Effector memory CD8-positive, alpha-beta T cell (primary cell): ENCODE measurements at regions not wholly inside any gene's neighbourhood (a gene's known extent, or its start where the extent isn't known, plus 50 kb on each side); places are given as distances from the start of the nearest gene placed in this dataset.

ENCODE experiments used
- ATAC-seq: fragments of 150-1000 bp; cut with Tn5 transposase; replicated peaks from 2 replicates; pipeline ENCODE4 v1.10.0; 2021; ENCODE audit warnings: mild to moderate bottlenecking, moderate library complexity
- DNase-seq, 3 experiments: peaks; one replicate each; pipeline ENCODE4 v3.0.0; 2021
- H3K27ac Mint-ChIP-seq, 2 donors: one replicate each; pipeline ENCODE4 v1.8.0; 2022; ENCODE audit warnings: mild to moderate bottlenecking in 2 of 2, mixed read lengths in 2 of 2, moderate library complexity in 2 of 2
- H3K27me3 Mint-ChIP-seq, 2 donors: one replicate each; pipeline ENCODE4 v1.8.0; 2022; ENCODE audit warnings: mixed read lengths in 2 of 2
- H3K36me3 Mint-ChIP-seq: one replicate; pipeline ENCODE4 v1.8.0; 2022; ENCODE audit warnings: mild to moderate bottlenecking, moderate library complexity, mixed read lengths; ENCODE audit not compliant: insufficient read depth
- H3K4me1 Mint-ChIP-seq, 2 donors: one replicate each; pipeline ENCODE4 v1.8.0; 2022; ENCODE audit warnings: low read depth in 2 of 2, mixed read lengths in 2 of 2
- H3K4me3 Mint-ChIP-seq, 2 donors: one replicate each; pipeline ENCODE4 v1.8.0; 2022; ENCODE audit warnings: mild to moderate bottlenecking in 2 of 2, mixed read lengths in 2 of 2, moderate library complexity in 2 of 2
- H3K9me3 Mint-ChIP-seq, 2 donors: one replicate each; pipeline ENCODE4 v1.8.0; 2022; ENCODE audit warnings: mixed read lengths in 2 of 2

DNA sequence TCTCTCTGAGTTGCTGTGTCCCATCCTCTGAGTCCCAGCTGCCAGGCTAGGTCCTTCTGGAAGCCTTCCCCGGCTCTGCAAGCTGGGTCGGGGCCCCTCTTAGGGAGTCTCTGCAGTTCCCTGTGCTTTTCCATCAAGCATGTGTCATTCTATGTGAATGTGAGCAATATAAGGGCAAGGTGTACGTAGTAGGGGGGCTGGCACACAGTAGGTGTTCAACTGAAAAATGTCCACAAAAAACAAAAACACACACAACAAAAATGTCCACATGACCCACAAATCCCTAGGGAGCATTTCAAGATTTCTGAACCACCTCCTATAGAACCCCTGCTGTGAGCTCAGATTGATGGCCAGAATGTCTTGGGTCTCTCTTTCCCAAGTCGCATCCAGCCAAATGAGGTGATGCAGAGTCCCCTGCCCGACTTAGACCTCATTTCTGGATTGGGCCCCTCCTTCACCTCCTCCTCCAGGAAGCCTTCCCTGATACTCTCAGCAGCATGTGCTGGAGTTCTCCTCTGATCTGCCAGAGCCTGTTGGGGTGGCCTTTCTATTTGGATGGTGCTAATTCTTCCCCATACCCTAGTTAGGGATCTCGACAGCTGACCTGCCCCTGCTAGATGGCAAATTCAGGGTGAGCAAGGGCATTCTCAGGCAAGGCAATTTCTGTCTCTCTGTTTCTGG, 196.1 kb upstream of the LHX5 start:
- Mint-ChIP-seq H3K27me3 (peaks cover 31 to 67% of the 10 kb centered on the region in 2 donors), H3K4me1 (no peaks in the 10 kb centered on the region), H3K4me3 (no peak overlapping the region), H3K9me3 (no peaks in the 10 kb centered on the region), H3K36me3 (no peaks in the 10 kb centered on the region), H3K27ac (no peak overlapping the region)
- ATAC-seq (no peak), DNase-seq (no peak)

DNA sequence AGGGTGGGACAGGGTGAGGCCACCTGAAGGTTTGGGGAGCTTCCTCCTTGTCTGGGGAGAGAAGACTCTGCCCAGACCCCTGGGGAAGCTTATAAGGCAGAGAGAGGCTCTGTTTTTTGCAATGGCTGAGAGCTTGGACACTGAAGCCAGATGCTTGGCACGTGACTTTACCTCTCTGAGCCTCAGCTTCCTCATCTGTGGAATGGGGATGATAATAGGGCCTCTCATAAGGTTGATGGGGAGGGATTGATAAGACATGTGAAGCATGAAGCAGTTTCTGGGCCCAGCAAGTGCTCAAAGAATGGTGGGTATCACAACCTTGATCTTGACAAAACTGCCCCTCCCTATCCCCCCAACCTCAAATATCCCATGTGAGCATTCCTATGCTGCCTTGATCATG, 195.4 kb upstream of the LHX5 start:
- DNase-seq: no peak
- Mint-ChIP-seq H3K4me1 (no peaks in the 10 kb centered on the region), H3K27me3 (peaks cover 39 to 73% of the 10 kb centered on the region in 2 donors), H3K36me3 (no peaks in the 10 kb centered on the region), H3K9me3 (no peaks in the 10 kb centered on the region), H3K27ac (no peak overlapping the region), H3K4me3 (no peak overlapping the region)
- ATAC-seq: no peak

DNA sequence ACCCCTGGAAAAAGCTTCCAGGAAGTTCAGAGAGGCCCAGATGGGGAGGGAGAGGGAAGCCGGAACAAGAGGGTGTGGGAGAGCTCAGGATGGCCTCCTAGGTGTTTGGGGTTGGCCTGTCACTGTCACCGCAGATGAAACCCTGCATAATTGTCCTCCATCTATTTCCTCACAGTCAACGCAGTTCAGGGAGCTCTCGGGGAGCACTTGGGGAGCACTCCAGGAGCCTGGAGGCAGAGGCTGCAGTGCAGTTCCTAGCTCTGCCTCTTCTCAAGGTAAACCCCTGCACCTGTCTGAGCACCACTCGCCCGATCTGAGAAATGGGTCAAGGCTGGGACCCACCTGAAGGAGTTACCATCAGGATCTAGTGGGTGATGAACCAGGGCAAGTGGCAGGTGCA, 194.6 kb upstream of the LHX5 start:
- H3K27ac Mint-ChIP-seq: no peak overlapping the region
- H3K36me3 Mint-ChIP-seq: no peaks in the 10 kb centered on the region
- H3K27me3 Mint-ChIP-seq: peaks cover 41 to 66% of the 10 kb centered on the region in 2 donors
- DNase-seq: no peak
- H3K9me3 Mint-ChIP-seq: no peaks in the 10 kb centered on the region
- ATAC-seq: no peak
- H3K4me1 Mint-ChIP-seq: no peaks in the 10 kb centered on the region
- no peak overlapping the region for H3K4me3 Mint-ChIP-seq

DNA sequence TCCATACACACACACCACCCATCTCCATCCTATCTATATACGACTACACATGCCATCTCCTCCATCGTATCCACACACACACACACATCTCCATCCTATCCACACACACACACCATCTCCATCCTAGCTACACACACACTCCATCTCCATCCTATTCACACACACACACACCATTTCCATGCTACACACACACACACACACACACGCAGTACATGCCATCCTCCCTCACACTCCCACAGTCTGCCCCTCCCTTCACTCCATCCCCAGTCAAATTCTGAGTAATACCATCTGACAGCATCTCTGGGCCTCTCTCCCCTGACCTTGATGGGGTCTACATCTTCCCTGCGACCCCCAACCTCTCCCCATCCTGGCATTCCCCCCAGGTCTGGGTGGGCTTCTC, 193.8 kb upstream of the LHX5 start:
- Mint-ChIP-seq H3K4me1 (no peaks in the 10 kb centered on the region), H3K9me3 (no peaks in the 10 kb centered on the region), H3K27me3 (peaks cover 41 to 59% of the 10 kb centered on the region in 2 donors), H3K27ac (no peak overlapping the region), H3K36me3 (no peaks in the 10 kb centered on the region), H3K4me3 (no peak overlapping the region)
- no peak for DNase-seq
- no peak for ATAC-seq

DNA sequence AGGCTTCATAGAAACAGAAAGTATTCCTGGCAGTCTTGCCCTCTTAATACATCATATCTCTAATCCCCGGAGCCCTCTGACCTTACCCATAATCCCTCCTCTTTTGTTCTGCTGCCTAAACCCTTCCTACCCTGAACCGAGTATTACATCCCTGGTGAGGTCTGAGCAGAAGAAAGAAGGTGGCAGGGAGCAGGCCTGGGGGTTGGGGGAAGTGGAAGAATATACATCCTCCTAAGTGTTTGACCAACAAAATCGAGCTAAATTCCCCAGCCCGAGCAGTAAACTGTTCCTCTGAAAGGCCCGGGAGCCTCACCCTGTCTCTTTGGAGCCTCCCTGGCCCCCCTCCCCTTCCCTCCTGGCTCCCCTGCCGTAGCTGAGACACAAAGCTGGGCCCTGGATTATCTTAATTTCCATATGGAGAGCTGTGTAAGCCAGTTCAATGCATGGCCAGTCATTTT, 192.6 kb upstream of the LHX5 start:
- peaks cover 31 to 48% of the 10 kb centered on the region in 2 donors for H3K27me3 Mint-ChIP-seq
- no peaks in the 10 kb centered on the region for H3K36me3 Mint-ChIP-seq
- no peak overlapping the region for H3K4me3 Mint-ChIP-seq
- no peak overlapping the region for H3K27ac Mint-ChIP-seq
- H3K9me3 Mint-ChIP-seq: no peaks in the 10 kb centered on the region
- no peak for DNase-seq
- no peaks in the 10 kb centered on the region for H3K4me1 Mint-ChIP-seq
- no peak for ATAC-seq

GRCh38 chr12:113663396-113663795, 191.7 kb upstream of the LHX5 start:
- peaks cover 31 to 47% of the 10 kb centered on the region in 2 donors for H3K27me3 Mint-ChIP-seq
- H3K27ac Mint-ChIP-seq: no peak overlapping the region
- H3K4me1 Mint-ChIP-seq: no peaks in the 10 kb centered on the region
- DNase-seq: no peak
- H3K36me3 Mint-ChIP-seq: no peaks in the 10 kb centered on the region
- no peak overlapping the region for H3K4me3 Mint-ChIP-seq
- ATAC-seq: no peak
- no peaks in the 10 kb centered on the region for H3K9me3 Mint-ChIP-seq

GRCh38 chr12:113660936-113661335, 189.3 kb upstream of the LHX5 start:
- DNase-seq: no peak
- peaks cover 12 to 23% of the 10 kb centered on the region in 2 donors for H3K27me3 Mint-ChIP-seq
- no peak overlapping the region for H3K4me3 Mint-ChIP-seq
- H3K27ac Mint-ChIP-seq: no peak overlapping the region
- H3K4me1 Mint-ChIP-seq: no peaks in the 10 kb centered on the region
- ATAC-seq: no peak
- no peaks in the 10 kb centered on the region for H3K9me3 Mint-ChIP-seq
- H3K36me3 Mint-ChIP-seq: no peaks in the 10 kb centered on the region

- no peak for DNase-seq
- Mint-ChIP-seq H3K4me3 (no peak overlapping the region), H3K27ac (no peak overlapping the region), H3K36me3 (no peaks in the 10 kb centered on the region), H3K4me1 (no peaks in the 10 kb centered on the region), H3K9me3 (no peaks in the 10 kb centered on the region), H3K27me3 (peaks cover 11 to 21% of the 10 kb centered on the region in 2 donors)
- ATAC-seq: no peak
Observed at GRCh38 chr12:113659416-113659815, 187.7 kb upstream of the LHX5 start.

GRCh38 chr12:113659015-113659414, 187.3 kb upstream of the LHX5 start:
- H3K4me3 Mint-ChIP-seq: no peak overlapping the region
- no peaks in the 10 kb centered on the region for H3K4me1 Mint-ChIP-seq

DNA sequence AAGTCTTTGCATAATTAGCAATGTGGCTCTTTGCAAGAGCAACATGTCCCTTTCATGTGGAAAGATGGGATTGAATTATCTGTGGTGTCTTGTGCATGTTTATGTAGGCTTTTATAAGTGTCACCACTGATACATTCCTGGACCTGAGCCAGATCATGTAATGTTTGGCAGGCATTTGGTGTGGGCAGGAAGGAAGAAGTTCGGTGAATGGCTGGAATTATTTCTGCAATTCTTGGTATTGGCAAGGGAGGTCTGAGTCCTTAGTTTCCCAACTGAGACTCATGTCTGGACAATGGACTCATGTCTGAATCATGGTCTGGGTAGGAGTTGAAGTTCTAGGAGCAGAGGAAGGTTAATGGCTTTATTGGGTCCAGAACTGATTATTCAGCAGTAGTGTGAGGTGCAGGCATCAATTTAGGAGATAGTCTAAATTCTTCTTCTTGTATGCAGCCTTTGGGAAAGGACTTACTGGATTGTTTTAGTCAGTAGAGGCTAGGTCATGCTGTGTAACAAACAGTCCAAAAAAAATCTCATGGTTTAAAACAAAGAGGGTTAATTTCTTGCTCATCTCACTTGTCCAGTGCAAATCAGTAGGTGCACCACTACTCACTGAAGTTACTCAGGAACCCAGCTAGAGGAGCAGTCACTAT, 186.5 kb upstream of the LHX5 start:
- no peak overlapping the region for H3K4me3 Mint-ChIP-seq
- DNase-seq (no peak), ATAC-seq (no peak)
- H3K4me1 Mint-ChIP-seq: no peaks in the 10 kb centered on the region
- no peaks in the 10 kb centered on the region for H3K9me3 Mint-ChIP-seq
- H3K27me3 Mint-ChIP-seq: peaks cover 11 to 12% of the 10 kb centered on the region in 2 donors
- H3K36me3 Mint-ChIP-seq: no peaks in the 10 kb centered on the region
- H3K27ac Mint-ChIP-seq: no peak overlapping the region

More at GRCh38 chr12:113659015-113659414, 187.3 kb upstream of the LHX5 start:
- H3K27ac Mint-ChIP-seq: no peak overlapping the region
- H3K9me3 Mint-ChIP-seq: no peaks in the 10 kb centered on the region
- ATAC-seq (no peak), DNase-seq (no peak)
- H3K27me3 Mint-ChIP-seq: peaks cover 11 to 21% of the 10 kb centered on the region in 2 donors
- no peaks in the 10 kb centered on the region for H3K36me3 Mint-ChIP-seq

GRCh38 chr12:113655919-113656318, 184.2 kb upstream of the LHX5 start:
- Mint-ChIP-seq H3K9me3 (no peaks in the 10 kb centered on the region), H3K27ac (no peak overlapping the region), H3K27me3 (peaks cover 0 to 12% of the 10 kb centered on the region in 2 donors), H3K4me1 (no peaks in the 10 kb centered on the region), H3K4me3 (no peak overlapping the region), H3K36me3 (no peaks in the 10 kb centered on the region)
- ATAC-seq (no peak), DNase-seq (no peak)

GRCh38 chr12:113655479-113655878, 183.8 kb upstream of the LHX5 start:
- Mint-ChIP-seq H3K27ac (no peak overlapping the region), H3K9me3 (no peaks in the 10 kb centered on the region), H3K27me3 (peaks cover 0 to 12% of the 10 kb centered on the region in 2 donors), H3K36me3 (no peaks in the 10 kb centered on the region), H3K4me3 (no peak overlapping the region), H3K4me1 (no peaks in the 10 kb centered on the region)
- DNase-seq (no peak), ATAC-seq (no peak)

DNA sequence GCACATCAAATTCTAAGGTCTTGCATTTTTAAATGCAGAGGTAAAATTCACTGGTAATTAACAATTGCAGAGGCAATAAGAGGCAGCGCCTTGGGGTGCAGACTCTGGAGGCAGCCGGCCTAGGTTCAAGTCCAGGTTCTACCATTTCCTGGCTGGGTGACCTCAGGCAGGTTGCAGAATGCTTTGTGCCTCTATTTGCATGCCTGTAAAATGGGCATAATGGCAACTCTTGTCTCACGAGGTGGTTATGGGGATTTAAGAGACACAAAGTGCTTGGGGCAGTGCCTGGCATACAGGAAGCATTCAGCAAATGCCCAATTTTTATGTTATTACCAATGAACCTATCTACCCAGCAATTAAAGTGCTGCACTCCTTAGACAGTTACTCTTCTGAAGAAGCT, 180.0 kb upstream of the LHX5 start:
- H3K4me1 Mint-ChIP-seq: no peaks in the 10 kb centered on the region
- H3K27ac Mint-ChIP-seq: no peak overlapping the region
- no peak overlapping the region for H3K4me3 Mint-ChIP-seq
- peaks cover 25 to 48% of the 10 kb centered on the region in 2 donors for H3K27me3 Mint-ChIP-seq
- ATAC-seq (no peak), DNase-seq (no peak)
- no peaks in the 10 kb centered on the region for H3K9me3 Mint-ChIP-seq
- no peaks in the 10 kb centered on the region for H3K36me3 Mint-ChIP-seq

DNA sequence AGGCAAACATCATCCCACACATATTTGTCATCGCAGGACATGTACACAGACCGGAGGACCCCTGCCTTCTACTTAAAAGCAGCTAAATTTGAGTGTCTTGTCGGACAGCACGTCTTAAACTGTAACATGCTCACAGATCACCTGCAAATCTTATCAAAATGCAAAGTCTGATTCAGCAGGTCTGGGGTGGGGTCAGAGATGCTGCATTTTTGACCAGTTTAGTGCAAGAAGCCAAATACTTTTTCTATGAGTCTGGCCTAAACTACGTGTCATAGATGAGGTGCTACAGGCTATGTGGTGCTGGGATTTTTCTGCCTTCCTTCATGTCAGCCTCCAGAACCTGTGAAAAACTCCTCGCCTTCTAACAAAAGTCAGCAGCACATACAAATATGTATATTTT, 178.8 kb upstream of the LHX5 start:
- Mint-ChIP-seq H3K27me3 (peaks cover 32 to 55% of the 10 kb centered on the region in 2 donors), H3K27ac (no peak overlapping the region), H3K36me3 (no peaks in the 10 kb centered on the region), H3K9me3 (no peaks in the 10 kb centered on the region), H3K4me1 (no peaks in the 10 kb centered on the region), H3K4me3 (no peak overlapping the region)
- DNase-seq (no peak), ATAC-seq (no peak)
